ENCODE measurements at regions not wholly inside any gene's neighbourhood (a gene's known extent, or its start where the extent isn't known, plus 50 kb on each side); places are given as distances from the start of the nearest gene placed in this dataset.

DNA sequence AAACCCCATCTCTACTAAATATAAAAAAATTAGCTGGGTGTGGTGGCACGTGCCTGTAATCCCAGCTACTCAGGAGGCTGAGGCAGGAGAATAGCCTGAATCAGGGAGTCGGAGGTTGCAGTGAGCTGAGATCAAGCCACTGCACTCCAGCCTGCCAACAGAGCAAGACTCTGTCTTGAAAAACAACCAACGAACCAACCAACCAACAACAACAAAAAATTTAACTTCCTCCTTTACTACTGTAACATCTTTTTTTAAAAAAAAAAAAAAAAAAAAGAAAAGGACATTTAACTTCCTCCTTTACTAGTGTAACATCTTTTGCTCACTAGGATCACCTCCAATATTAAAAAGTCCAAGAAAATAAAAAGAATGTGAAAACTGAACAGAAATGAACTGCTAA is 92.3 kb upstream of the TMEM168 start:
- TF ChIP-seq, protein P1, sequence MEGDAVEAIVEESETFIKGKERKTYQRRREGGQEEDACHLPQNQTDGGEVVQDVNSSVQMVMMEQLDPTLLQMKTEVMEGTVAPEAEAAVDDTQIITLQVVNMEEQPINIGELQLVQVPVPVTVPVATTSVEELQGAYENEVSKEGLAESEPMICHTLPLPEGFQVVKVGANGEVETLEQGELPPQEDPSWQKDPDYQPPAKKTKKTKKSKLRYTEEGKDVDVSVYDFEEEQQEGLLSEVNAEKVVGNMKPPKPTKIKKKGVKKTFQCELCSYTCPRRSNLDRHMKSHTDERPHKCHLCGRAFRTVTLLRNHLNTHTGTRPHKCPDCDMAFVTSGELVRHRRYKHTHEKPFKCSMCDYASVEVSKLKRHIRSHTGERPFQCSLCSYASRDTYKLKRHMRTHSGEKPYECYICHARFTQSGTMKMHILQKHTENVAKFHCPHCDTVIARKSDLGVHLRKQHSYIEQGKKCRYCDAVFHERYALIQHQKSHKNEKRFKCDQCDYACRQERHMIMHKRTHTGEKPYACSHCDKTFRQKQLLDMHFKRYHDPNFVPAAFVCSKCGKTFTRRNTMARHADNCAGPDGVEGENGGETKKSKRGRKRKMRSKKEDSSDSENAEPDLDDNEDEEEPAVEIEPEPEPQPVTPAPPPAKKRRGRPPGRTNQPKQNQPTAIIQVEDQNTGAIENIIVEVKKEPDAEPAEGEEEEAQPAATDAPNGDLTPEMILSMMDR (IDR thresholded peaks at IDR 0.05), result no peak
- TF ChIP-seq POLR2A (IDR thresholded peaks at IDR 0.05), result no peak
- no peak for TF ChIP-seq POLR2AphosphoS5 (IDR thresholded peaks at IDR 0.05)
- TF ChIP-seq EP300 (IDR thresholded peaks at IDR 0.05; ENCODE audit: low read depth), result no peak
